22Rv1 (cell line): ENCODE measurements at regions not wholly inside any gene's neighbourhood (a gene's known extent, or its start where the extent isn't known, plus 50 kb on each side); places are given as distances from the start of the nearest gene placed in this dataset.
"Not testable (repeated sequence)": the region's sequence is repeated elsewhere in the genome, so short reads cannot be mapped to it uniquely, and the experiment has no call there.

Experiments
- CTCF ChIP-seq: fragments of 450-650 bp; IDR thresholded peaks from 2 replicates; pipeline ENCODE4 v1.5.1; 2017; ENCODE audit warnings: mild to moderate bottlenecking
- ZFX ChIP-seq: fragments of 450-650 bp; IDR thresholded peaks from 2 replicates; pipeline ENCODE4 v1.6.1; 2017; ENCODE audit warnings: antibody characterized with exemption, borderline replicate concordance

GRCh38 chr9:13037808-13038207, 241.7 kb downstream of the MPDZ start:
- not testable (repeated sequence) for TF ChIP-seq CTCF, ZFX
